Body of pancreas (tissue), 4 donors: ENCODE measurements at regions not wholly inside any gene's neighbourhood (a gene's known extent, or its start where the extent isn't known, plus 50 kb on each side); places are given as distances from the start of the nearest gene placed in this dataset.

Source experiments
- ATAC-seq: fragments of 150-250 bp; one replicate; pipeline ENCODE4 v1.9.1; 2016
- DNase-seq, 4 donors: peaks; one replicate each; pipeline ENCODE4 v3.0.0-alpha.2; 2019
- H3K27ac ChIP-seq, 4 donors: fragments of 200-600 bp; sonication (generic); 1 replicate in 3 of 4; 2 replicates in 1 of 4; pipeline versions ENCODE4 v1.5.1 to v1.6.1; 2016 to 2019; ENCODE audit warnings: mild to moderate bottlenecking in 1 of 4, mixed read lengths in 1 of 4, moderate library complexity in 1 of 4
- H3K27me3 ChIP-seq, 2 donors: fragments of 200-600 bp; sonication (generic); one replicate each; pipeline ENCODE4 v1.6.0; 2016; ENCODE audit warnings: mild to moderate bottlenecking in 1 of 2
- H3K36me3 ChIP-seq, 2 donors: fragments of 200-600 bp; sonication (generic); replicated peaks in 1 of 2; 2 replicates each; pipeline ENCODE4 v1.5.1; 2016; ENCODE audit warnings: low read depth in 2 of 2; ENCODE audit not compliant: insufficient read depth in 1 of 2
- H3K4me1 ChIP-seq: fragments of 200-600 bp; sonication (generic); one replicate; pipeline ENCODE4 v1.6.0; 2016
- H3K4me3 ChIP-seq, 2 donors: fragments of 200-600 bp; sonication (generic); 1 replicate in 1 of 2; 2 replicates in 1 of 2; pipeline ENCODE4 v1.5.1; 2016 to 2019
- H3K9me3 ChIP-seq, 3 donors: fragments of 200-600 bp; sonication (generic); 1 replicate in 2 of 3; 2 replicates in 1 of 3; pipeline ENCODE4 v1.5.1; 2016
- CTCF ChIP-seq, 7 experiments: fragments of 450-650 bp in 4 of 7; fragments of 200-600 bp in 3 of 7; sonication (generic) in 3 of 7; IDR thresholded peaks; one replicate each; pipeline ENCODE4 v1.5.1; 2016 to 2019; ENCODE audit warnings: antibody characterized with exemption in 7 of 7
- POLR2A ChIP-seq, 3 donors: fragments of 450-650 bp; IDR thresholded peaks; one replicate each; pipeline ENCODE4 v1.6.1; 2016; ENCODE audit warnings: antibody characterized with exemption in 3 of 3, mild to moderate bottlenecking in 2 of 3
- WGBS, 2 donors: methylation state at CpG; one replicate each; pipeline ENCODE4 v1.1.5; 2017; 5-methylcytosine and 5-hydroxymethylcytosine counted together
- intact Hi-C: fragments of 100-400 bp; cut with DNase I; formaldehyde crosslinking; loops from one replicate; pipeline ENCODE4 v1.15.1; 2023

GRCh38 chr4:61079427-61079826, 120.7 kb upstream of the ADGRL3 start:
- no peak overlapping the region for H3K27ac ChIP-seq
- ATAC-seq (no peak), DNase-seq (no peak)
- H3K4me1 ChIP-seq: no peaks in the 10 kb centered on the region
- no peaks in the 10 kb centered on the region for H3K27me3 ChIP-seq
- H3K4me3 ChIP-seq: no peak overlapping the region
- TF ChIP-seq POLR2A (IDR thresholded peaks at IDR 0.05) (no peak), CTCF (IDR thresholded peaks at IDR 0.05) (no peak)
- no peaks in the 10 kb centered on the region for H3K9me3 ChIP-seq
- intact Hi-C loops: no loop called here
- H3K36me3 ChIP-seq: no peaks in the 10 kb centered on the region

- ATAC-seq (no peak), DNase-seq (no peak)
- Histone ChIP-seq H3K27ac (no peak overlapping the region), H3K4me3 (no peak overlapping the region), H3K9me3 (no peaks in the 10 kb centered on the region), H3K27me3 (no peaks in the 10 kb centered on the region), H3K36me3 (no peaks in the 10 kb centered on the region), H3K4me1 (no peaks in the 10 kb centered on the region)
- WGBS, 2 donors: 41 to 45% methylated on average over 2 of the region's 2 CpGs
- TF ChIP-seq POLR2A (IDR thresholded peaks at IDR 0.05) (no peak), CTCF (IDR thresholded peaks at IDR 0.05) (no peak)
- intact Hi-C loops: no loop called here
Observed at GRCh38 chr4:61079976-61080375, 120.2 kb upstream of the ADGRL3 start.

- DNase-seq (no peak), ATAC-seq (no peak)
- intact Hi-C loops: no loop called here
- 71 to 73% methylated on average over 2 of the region's 2 CpGs for WGBS, 2 donors
- Histone ChIP-seq H3K27ac (no peak overlapping the region), H3K36me3 (no peaks in the 10 kb centered on the region), H3K9me3 (no peaks in the 10 kb centered on the region), H3K4me3 (no peak overlapping the region), H3K4me1 (no peaks in the 10 kb centered on the region), H3K27me3 (no peaks in the 10 kb centered on the region)
- no peak for TF ChIP-seq CTCF (IDR thresholded peaks at IDR 0.05)
- TF ChIP-seq POLR2A (IDR thresholded peaks at IDR 0.05): no peak
Observed at GRCh38 chr4:61085534-61085933, 114.6 kb upstream of the ADGRL3 start.

GRCh38 chr4:61086357-61086756, 113.8 kb upstream of the ADGRL3 start:
- WGBS, 2 donors: 55 to 58% methylated on average over 4 of the region's 4 CpGs
- Histone ChIP-seq H3K4me3 (no peak overlapping the region), H3K27ac (no peak overlapping the region), H3K4me1 (no peaks in the 10 kb centered on the region), H3K36me3 (no peaks in the 10 kb centered on the region), H3K9me3 (no peaks in the 10 kb centered on the region), H3K27me3 (no peaks in the 10 kb centered on the region)
- TF ChIP-seq CTCF (IDR thresholded peaks at IDR 0.05) (no peak), POLR2A (IDR thresholded peaks at IDR 0.05) (no peak)
- no peak for ATAC-seq
- intact Hi-C loops: no loop called here
- no peak for DNase-seq

GRCh38 chr4:61086979-61087378, 113.1 kb upstream of the ADGRL3 start:
- no peaks in the 10 kb centered on the region for H3K9me3 ChIP-seq
- no peaks in the 10 kb centered on the region for H3K27me3 ChIP-seq
- intact Hi-C loops: no loop called here
- DNase-seq (no peak), ATAC-seq (no peak)
- WGBS, 2 donors: 54 to 60% methylated on average over 3 of the region's 3 CpGs
- no peaks in the 10 kb centered on the region for H3K4me1 ChIP-seq
- H3K27ac ChIP-seq: no peak overlapping the region
- no peak overlapping the region for H3K4me3 ChIP-seq
- no peak for TF ChIP-seq POLR2A (IDR thresholded peaks at IDR 0.05)
- no peak for TF ChIP-seq CTCF (IDR thresholded peaks at IDR 0.05)
- H3K36me3 ChIP-seq: no peaks in the 10 kb centered on the region
